Mesothelial cell of epicardium (in vitro differentiated cells): ENCODE measurements at regions not wholly inside any gene's neighbourhood (a gene's known extent, or its start where the extent isn't known, plus 50 kb on each side); places are given as distances from the start of the nearest gene placed in this dataset.
A peak's percentile ranks its signal among the peaks of the same experiment; 100 is the strongest.

Source experiments
- DNase-seq, 2 experiments: peaks; one replicate each; pipeline ENCODE4 v3.0.0; 2021; ENCODE audit warnings: low spot score in 2 of 2; ENCODE audit not compliant: unreplicated experiment in 2 of 2
- H3K27ac Mint-ChIP-seq: 2 replicates; pipeline ENCODE4 v1.8.0; 2021; ENCODE audit warnings: mixed read lengths
- H3K27me3 Mint-ChIP-seq: 2 replicates; pipeline ENCODE4 v1.8.0; 2021; ENCODE audit warnings: low read depth, mixed read lengths
- H3K36me3 Mint-ChIP-seq: 2 replicates; pipeline ENCODE4 v1.8.0; 2021; ENCODE audit warnings: mixed read lengths
- H3K4me1 Mint-ChIP-seq: 2 replicates; pipeline ENCODE4 v1.8.0; 2021; ENCODE audit warnings: mixed read lengths
- H3K4me3 Mint-ChIP-seq: 2 replicates; pipeline ENCODE4 v1.8.0; 2021; ENCODE audit warnings: mild to moderate bottlenecking, moderate library complexity, mixed read lengths
- H3K9me3 Mint-ChIP-seq: 2 replicates; pipeline ENCODE4 v1.8.0; 2021; ENCODE audit warnings: mixed read lengths
- CTCF ChIP-seq: fragments of 200-600 bp; sonication (generic); IDR thresholded peaks from one replicate; pipeline ENCODE4 v1.5.0; 2021; ENCODE audit warnings: antibody characterized with exemption; ENCODE audit not compliant: unreplicated experiment

GRCh38 chr15:96182736-96183513, 147.6 kb upstream of the NR2F2 start:
- Mint-ChIP-seq H3K4me1 (peaks cover 80% of the 10 kb centered on the region), H3K27me3 (no peaks in the 10 kb centered on the region), H3K27ac (peak overlapping the region; percentile 47), H3K36me3 (no peaks in the 10 kb centered on the region), H3K4me3 (no peak overlapping the region), H3K9me3 (no peaks in the 10 kb centered on the region)
- TF ChIP-seq CTCF = no peak
- no peak for DNase-seq

- Mint-ChIP-seq H3K27ac (peak overlapping the region; percentile 69), H3K27me3 (no peaks in the 10 kb centered on the region), H3K9me3 (no peaks in the 10 kb centered on the region), H3K4me1 (peaks cover 82% of the 10 kb centered on the region), H3K36me3 (no peaks in the 10 kb centered on the region), H3K4me3 (no peak overlapping the region)
- no peak for TF ChIP-seq CTCF
- no peak for DNase-seq
Measured at GRCh38 chr15:96183514-96183850, 147.0 kb upstream of the NR2F2 start.

GRCh38 chr15:96183867-96184266, 146.6 kb upstream of the NR2F2 start:
- H3K27ac Mint-ChIP-seq = peak overlapping the region; percentile 69
- no peak overlapping the region for H3K4me3 Mint-ChIP-seq
- no peaks in the 10 kb centered on the region for H3K36me3 Mint-ChIP-seq
- no peak for DNase-seq
- peaks cover 82% of the 10 kb centered on the region for H3K4me1 Mint-ChIP-seq
- H3K27me3 Mint-ChIP-seq = no peaks in the 10 kb centered on the region
- TF ChIP-seq CTCF = no peak
- H3K9me3 Mint-ChIP-seq = no peaks in the 10 kb centered on the region

- H3K9me3 Mint-ChIP-seq = no peaks in the 10 kb centered on the region
- H3K36me3 Mint-ChIP-seq = no peaks in the 10 kb centered on the region
- peak overlapping the region; percentile 69 for H3K27ac Mint-ChIP-seq
- peaks cover 79% of the 10 kb centered on the region for H3K4me1 Mint-ChIP-seq
- no peaks in the 10 kb centered on the region for H3K27me3 Mint-ChIP-seq
- no peak for DNase-seq
- H3K4me3 Mint-ChIP-seq = no peak overlapping the region
- TF ChIP-seq CTCF = no peak
Measured at GRCh38 chr15:96184297-96184696, 146.2 kb upstream of the NR2F2 start.

GRCh38 chr15:96186105-96186504, 144.4 kb upstream of the NR2F2 start:
- DNase-seq = no peak
- Mint-ChIP-seq H3K27ac (peak overlapping the region; percentile 74), H3K9me3 (peaks cover 5% of the 10 kb centered on the region), H3K27me3 (no peaks in the 10 kb centered on the region), H3K4me1 (peaks cover 67% of the 10 kb centered on the region), H3K4me3 (no peak overlapping the region), H3K36me3 (peaks cover 6% of the 10 kb centered on the region)
- TF ChIP-seq CTCF = no peak
